GM21529 (cell line): ENCODE measurements at regions not wholly inside any gene's neighbourhood (a gene's known extent, or its start where the extent isn't known, plus 50 kb on each side); places are given as distances from the start of the nearest gene placed in this dataset.

ENCODE experiments used
- ATAC-seq: cut with Tn5 transposase; IDR thresholded peaks from one replicate; pipeline ENCODE4 v1.9.1; 2021; ENCODE audit not compliant: unreplicated experiment

- no peak for ATAC-seq
Observed at GRCh38 chr22:47457509-47458300, 695.3 kb downstream of the TBC1D22A start.

- ATAC-seq, result no peak
Observed at GRCh38 chr22:47457021-47457420, 694.6 kb downstream of the TBC1D22A start.

- no peak for ATAC-seq
Observed at GRCh38 chr22:47456031-47456430, 693.6 kb downstream of the TBC1D22A start.

GRCh38 chr22:47453049-47453448 lies 690.6 kb downstream of the TBC1D22A start:
- ATAC-seq, result no peak

- no peak for ATAC-seq
Observed at GRCh38 chr22:47452184-47452583, 689.7 kb downstream of the TBC1D22A start.

- no peak for ATAC-seq
Observed at GRCh38 chr22:47450876-47451475, 688.5 kb downstream of the TBC1D22A start.

GRCh38 chr22:47449508-47450270 lies 687.2 kb downstream of the TBC1D22A start:
- ATAC-seq, result no peak

GRCh38 chr22:47448231-47449223 lies 686.1 kb downstream of the TBC1D22A start:
- ATAC-seq, result no peak

- no peak for ATAC-seq
Observed at GRCh38 chr22:47446821-47447810, 684.7 kb downstream of the TBC1D22A start.

GRCh38 chr22:47446331-47446730 lies 683.9 kb downstream of the TBC1D22A start:
- ATAC-seq, result no peak

- no peak for ATAC-seq
Observed at GRCh38 chr22:47445716-47446290, 683.4 kb downstream of the TBC1D22A start.

- no peak for ATAC-seq
Observed at GRCh38 chr22:47445212-47445611, 682.8 kb downstream of the TBC1D22A start.

- ATAC-seq, result no peak
Observed at GRCh38 chr22:47444746-47445065, 682.3 kb downstream of the TBC1D22A start.

- no peak for ATAC-seq
Observed at GRCh38 chr22:47443836-47444745, 681.6 kb downstream of the TBC1D22A start.

- ATAC-seq, result no peak
Observed at GRCh38 chr22:47442821-47443220, 680.4 kb downstream of the TBC1D22A start.

GRCh38 chr22:47439643-47440265 lies 677.3 kb downstream of the TBC1D22A start:
- no peak for ATAC-seq

GRCh38 chr22:47437636-47438035 lies 675.2 kb downstream of the TBC1D22A start:
- no peak for ATAC-seq

- no peak for ATAC-seq
Observed at GRCh38 chr22:47437110-47437509, 674.7 kb downstream of the TBC1D22A start.
